OCI-LY1 (cell line): ENCODE measurements at regions not wholly inside any gene's neighbourhood (a gene's known extent, or its start where the extent isn't known, plus 50 kb on each side); places are given as distances from the start of the nearest gene placed in this dataset.

Source experiments
- H2AFZ ChIP-seq: fragments of 200-600 bp; sonication (generic), shearing (Covaris generic); 2 replicates; pipeline ENCODE4 v1.6.0; 2014; ENCODE audit warnings: antibody characterized with exemption, mild to moderate bottlenecking, low read length
- H3F3A ChIP-seq: fragments of 200-600 bp; sonication (generic), shearing (Covaris generic); 2 replicates; pipeline ENCODE4 v1.6.0; 2014; ENCODE audit warnings: mild to moderate bottlenecking, antibody characterized with exemption, low read length, moderate library complexity; ENCODE audit not compliant: insufficient read depth
- H3K27ac ChIP-seq: fragments of 200-600 bp; sonication (generic); 2 replicates; pipeline ENCODE4 v1.5.1; 2014; ENCODE audit warnings: low read length, mixed run types, mild to moderate bottlenecking, low read depth; ENCODE audit not compliant: poor library complexity, severe bottlenecking
- H3K27me3 ChIP-seq: fragments of 200-600 bp; sonication (generic); 2 replicates; pipeline ENCODE4 v1.6.0; 2014; ENCODE audit warnings: antibody characterized with exemption, mild to moderate bottlenecking, low read length, moderate library complexity; ENCODE audit not compliant: insufficient read depth
- H3K36me3 ChIP-seq: fragments of 200-600 bp; sonication (generic); 2 replicates; pipeline ENCODE4 v1.6.1; 2014; ENCODE audit warnings: mild to moderate bottlenecking, antibody characterized with exemption, low read length, moderate library complexity, mixed read lengths; ENCODE audit not compliant: insufficient read depth
- H3K4me1 ChIP-seq: fragments of 200-600 bp; sonication (generic); 2 replicates; pipeline ENCODE4 v1.5.1; 2014; ENCODE audit warnings: mild to moderate bottlenecking, low read length, moderate library complexity; ENCODE audit not compliant: insufficient read depth, severe bottlenecking
- H3K4me2 ChIP-seq: fragments of 200-600 bp; sonication (generic), shearing (Covaris generic); 2 replicates; pipeline ENCODE4 v1.6.1; 2014; ENCODE audit warnings: low read length
- H3K4me3 ChIP-seq: fragments of 200-600 bp; sonication (generic); 2 replicates; pipeline ENCODE4 v1.5.1; 2014; ENCODE audit warnings: low read length, low read depth, mild to moderate bottlenecking, mixed read lengths; ENCODE audit not compliant: poor library complexity, severe bottlenecking
- H3K79me2 ChIP-seq: fragments of 200-600 bp; shearing (Covaris generic); 2 replicates; pipeline ENCODE4 v1.6.1; 2016; ENCODE audit warnings: mixed run types, low read length, mixed read lengths; ENCODE audit not compliant: insufficient read depth
- H3K9ac ChIP-seq: fragments of 200-600 bp; sonication (generic), shearing (Covaris generic); 2 replicates; pipeline ENCODE4 v1.6.1; 2014; ENCODE audit warnings: mild to moderate bottlenecking, low read length, mixed read lengths
- H3K9me2 ChIP-seq: fragments of 200-600 bp; sonication (generic), shearing (Covaris generic); 2 replicates; pipeline ENCODE4 v1.6.1; 2014; ENCODE audit warnings: low read depth, mild to moderate bottlenecking, low read length, mixed read lengths
- H3K9me3 ChIP-seq: fragments of 200-600 bp; shearing (Covaris generic); 2 replicates; pipeline ENCODE4 v1.6.1; 2014; ENCODE audit warnings: low read length, mixed read lengths
- H4K20me1 ChIP-seq: fragments of 200-600 bp; sonication (generic), shearing (Covaris generic); 2 replicates; pipeline ENCODE4 v1.6.0; 2016; ENCODE audit warnings: mild to moderate bottlenecking, low read length; ENCODE audit not compliant: insufficient read depth
- CTCF ChIP-seq: fragments of 200-600 bp; sonication (generic), shearing (Covaris generic); IDR thresholded peaks from 2 replicates; pipeline ENCODE4 v1.5.1; 2017; ENCODE audit warnings: mild to moderate bottlenecking, antibody characterized with exemption, low read length, moderate library complexity, mixed read lengths
- EZH2 ChIP-seq: fragments of 200-600 bp; sonication (generic), shearing (Covaris generic); IDR thresholded peaks from 2 replicates; pipeline ENCODE4 v1.8.0; 2017; ENCODE audit warnings: borderline replicate concordance, mixed run types, mild to moderate bottlenecking, antibody characterized with exemption, low read length, moderate library complexity, mixed read lengths

GRCh38 chr1:96358057-96358456 lies 363.5 kb upstream of the PTBP2 start:
- Histone ChIP-seq H3K4me3 (no peak overlapping the region), H2AFZ (no peak overlapping the region), H3K27me3 (no peaks in the 10 kb centered on the region), H3K9me2 (no peaks in the 10 kb centered on the region), H3K79me2 (no peaks in the 10 kb centered on the region), H4K20me1 (no peaks in the 10 kb centered on the region), H3K9ac (no peak overlapping the region), H3K4me1 (no peaks in the 10 kb centered on the region), H3K27ac (no peak overlapping the region), H3K9me3 (no peaks in the 10 kb centered on the region), H3K36me3 (no peaks in the 10 kb centered on the region), H3K4me2 (no peak overlapping the region), H3F3A (no peaks in the 10 kb centered on the region)
- TF ChIP-seq EZH2: no peak
- no peak for TF ChIP-seq CTCF

- TF ChIP-seq CTCF (no peak), EZH2 (no peak)
- Histone ChIP-seq H3F3A (no peaks in the 10 kb centered on the region), H3K9ac (no peak overlapping the region), H3K4me3 (no peak overlapping the region), H4K20me1 (no peaks in the 10 kb centered on the region), H3K27me3 (no peaks in the 10 kb centered on the region), H3K79me2 (no peaks in the 10 kb centered on the region), H3K27ac (no peak overlapping the region), H2AFZ (no peak overlapping the region), H3K36me3 (no peaks in the 10 kb centered on the region), H3K9me3 (no peaks in the 10 kb centered on the region), H3K9me2 (no peaks in the 10 kb centered on the region), H3K4me1 (no peaks in the 10 kb centered on the region), H3K4me2 (no peak overlapping the region)
These were observed 361.4 kb upstream of the PTBP2 start for GRCh38 chr1:96360036-96360795.

- Histone ChIP-seq H3K4me3 (no peak overlapping the region), H3K4me2 (no peak overlapping the region), H3K79me2 (no peaks in the 10 kb centered on the region), H3K9me2 (no peaks in the 10 kb centered on the region), H2AFZ (no peak overlapping the region), H3K4me1 (no peaks in the 10 kb centered on the region), H4K20me1 (no peaks in the 10 kb centered on the region), H3K9me3 (no peaks in the 10 kb centered on the region), H3K27me3 (no peaks in the 10 kb centered on the region), H3K36me3 (no peaks in the 10 kb centered on the region), H3K27ac (no peak overlapping the region), H3F3A (no peaks in the 10 kb centered on the region), H3K9ac (no peak overlapping the region)
- no peak for TF ChIP-seq EZH2
These were observed 360.2 kb upstream of the PTBP2 start for GRCh38 chr1:96361271-96361856.
